HG02938 (cell line): ENCODE measurements at regions not wholly inside any gene's neighbourhood (a gene's known extent, or its start where the extent isn't known, plus 50 kb on each side); places are given as distances from the start of the nearest gene placed in this dataset.

ENCODE experiments used
- ATAC-seq: cut with Tn5 transposase; IDR thresholded peaks from one replicate; pipeline ENCODE4 v1.9.1; 2021; ENCODE audit warnings: mild to moderate bottlenecking, moderate library complexity; ENCODE audit not compliant: unreplicated experiment

DNA sequence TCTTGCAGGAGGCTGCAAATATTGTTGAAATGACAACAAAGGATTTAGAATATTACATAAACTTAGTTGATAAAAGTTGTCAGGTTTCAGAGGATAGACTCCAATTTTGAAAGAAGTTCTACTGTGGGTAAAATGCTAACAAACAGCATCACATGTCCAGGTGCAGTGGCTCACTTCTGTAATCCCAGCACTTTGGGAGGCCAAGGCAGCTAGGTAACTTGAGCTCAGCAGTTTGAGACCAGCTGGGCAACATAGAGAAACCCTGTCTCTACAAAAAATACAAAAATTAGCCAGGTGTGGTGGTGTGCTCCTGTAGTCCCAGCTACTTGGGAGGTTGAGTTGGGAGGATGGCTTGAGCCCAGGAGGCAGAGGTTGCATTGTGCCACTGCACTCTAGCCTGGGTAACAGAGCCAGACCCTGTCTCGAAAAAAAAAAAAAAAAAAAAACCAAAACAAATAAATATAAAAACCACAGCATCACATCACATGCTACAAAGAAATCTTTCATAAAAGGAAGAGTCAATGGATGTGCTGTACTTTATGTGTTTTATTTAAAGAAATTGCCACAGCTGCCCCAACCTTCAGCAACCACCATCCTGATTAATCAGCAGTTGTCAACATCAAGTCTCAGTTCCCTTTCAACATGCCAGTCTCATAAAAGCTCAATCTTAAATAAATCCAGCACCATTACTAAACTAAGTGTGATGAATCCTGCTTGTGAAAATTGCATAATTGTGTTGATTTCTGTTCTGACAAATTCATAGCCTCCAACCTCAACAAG, 83.2 kb upstream of the MBL2 start:
- ATAC-seq = no peak

DNA sequence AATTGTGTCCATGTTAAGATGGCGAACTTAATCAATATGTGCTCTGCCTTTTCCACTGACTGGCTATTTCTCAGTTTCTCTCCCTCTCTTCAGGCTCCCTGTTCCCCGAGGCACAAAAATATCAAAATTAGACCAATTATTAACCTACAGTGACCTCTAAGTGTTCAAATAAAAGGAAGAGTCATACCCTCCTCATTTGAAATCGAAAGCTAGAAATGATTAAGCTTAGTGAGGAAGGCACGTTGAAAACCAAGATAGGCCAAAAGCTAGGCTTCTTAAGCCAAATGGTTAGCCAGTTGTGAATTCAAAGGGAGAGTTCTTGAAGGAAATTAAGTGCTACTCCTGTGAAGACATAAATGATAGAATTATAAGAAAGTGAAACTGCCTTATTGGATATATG, 81.1 kb upstream of the MBL2 start:
- peak; percentile 76 for ATAC-seq

DNA sequence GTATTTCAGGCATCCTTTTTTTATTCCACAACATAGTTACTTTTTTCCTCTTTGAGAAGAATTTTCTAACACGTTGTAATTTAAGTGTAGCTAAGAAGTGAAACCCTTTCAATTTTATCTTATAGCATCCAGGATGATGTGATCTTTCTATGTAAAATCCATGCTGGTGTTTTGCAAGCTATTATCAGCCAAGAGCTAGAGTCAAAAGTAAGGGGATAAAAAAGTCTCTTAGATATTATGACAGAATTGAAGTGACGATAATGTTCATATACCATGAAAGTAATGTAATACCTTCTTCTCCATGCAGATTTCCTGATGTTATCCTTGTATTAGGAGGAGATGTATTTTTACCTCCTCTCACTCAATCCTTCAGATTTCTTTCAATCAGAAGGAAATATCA, 64.2 kb upstream of the MBL2 start:
- ATAC-seq = no peak
